GM19043 (cell line): ENCODE measurements at regions not wholly inside any gene's neighbourhood (a gene's known extent, or its start where the extent isn't known, plus 50 kb on each side); places are given as distances from the start of the nearest gene placed in this dataset.
A peak's percentile ranks its signal among the peaks of the same experiment; 100 is the strongest.

ENCODE experiments used
- ATAC-seq: cut with Tn5 transposase; IDR thresholded peaks from one replicate; pipeline ENCODE4 v1.9.1; 2021; ENCODE audit warnings: low read depth; ENCODE audit not compliant: unreplicated experiment

- no peak for ATAC-seq
Observed at GRCh38 chr12:65755596-65755978, 68.7 kb upstream of the HMGA2 start.

GRCh38 chr12:65756267-65756666 lies 68.0 kb upstream of the HMGA2 start:
- no peak for ATAC-seq

DNA sequence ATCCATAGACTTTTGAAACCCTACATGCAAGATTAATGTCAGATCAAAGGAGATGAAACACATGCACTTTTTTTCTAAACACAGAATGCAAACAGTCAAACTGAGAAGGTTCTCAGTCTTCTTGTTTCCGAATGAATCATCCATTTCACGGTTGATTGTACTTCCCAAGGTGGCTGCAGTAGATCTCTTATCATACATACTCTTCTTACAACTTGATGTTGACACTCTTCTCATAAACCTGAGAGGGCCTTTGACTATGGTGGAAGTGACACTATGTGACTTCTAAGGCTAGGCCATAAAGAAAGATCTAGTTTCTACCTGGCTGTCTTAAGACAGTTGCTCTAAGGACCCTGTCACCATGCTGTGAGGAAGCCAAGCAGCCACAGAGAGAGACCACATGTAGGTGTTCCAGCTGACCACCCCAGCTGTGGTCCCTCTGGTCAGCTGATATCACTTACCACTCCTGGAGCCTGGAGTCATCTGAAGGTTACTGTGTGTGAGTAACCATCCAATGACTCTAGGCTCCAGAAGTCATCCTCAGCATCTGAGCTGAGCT lies 67.2 kb upstream of the HMGA2 start:
- ATAC-seq = peak; percentile 85

- ATAC-seq = no peak
Observed at GRCh38 chr12:65758401-65758800, 65.9 kb upstream of the HMGA2 start.

- no peak for ATAC-seq
Observed at GRCh38 chr12:65759735-65760134, 64.5 kb upstream of the HMGA2 start.

GRCh38 chr12:65761301-65761700 lies 63.0 kb upstream of the HMGA2 start:
- no peak for ATAC-seq

- ATAC-seq = no peak
Observed at GRCh38 chr12:65764325-65764724, 60.0 kb upstream of the HMGA2 start.

DNA sequence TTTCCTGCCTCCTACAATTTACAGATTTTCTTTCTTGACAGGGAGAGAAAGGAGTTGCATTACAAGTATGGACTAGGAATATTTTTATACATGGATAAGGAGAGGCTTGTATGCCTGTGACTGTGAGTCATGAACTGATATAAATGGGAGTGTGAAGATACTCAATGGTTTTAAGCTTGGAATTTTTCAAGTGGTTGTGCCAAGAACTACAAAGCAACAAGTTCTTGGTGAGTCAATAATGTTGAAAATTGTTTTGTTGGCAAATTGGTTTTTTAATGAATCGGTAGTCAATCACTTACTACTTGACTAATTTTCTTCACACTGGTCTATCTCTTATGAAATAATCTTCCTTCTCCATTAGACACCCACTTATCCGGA lies 58.9 kb upstream of the HMGA2 start:
- ATAC-seq = no peak

GRCh38 chr12:65769880-65770279 lies 54.4 kb upstream of the HMGA2 start:
- ATAC-seq = no peak
